NAMALWA (cell line): ENCODE measurements at regions not wholly inside any gene's neighbourhood (a gene's known extent, or its start where the extent isn't known, plus 50 kb on each side); places are given as distances from the start of the nearest gene placed in this dataset.

Source experiments
- DNase-seq: peaks from one replicate; pipeline ENCODE4 v3.0.0-alpha.2; 2015; ENCODE audit warnings: low spot score

GRCh38 chr13:44022196-44022595 lies 142.5 kb downstream of the LACC1 start:
- no peak for DNase-seq

GRCh38 chr13:44024167-44024845 lies 144.6 kb downstream of the LACC1 start:
- no peak for DNase-seq

- DNase-seq: no peak
Measured at GRCh38 chr13:44024846-44025195, 145.1 kb downstream of the LACC1 start.

- DNase-seq: no peak
Measured at GRCh38 chr13:44026194-44026593, 146.5 kb downstream of the LACC1 start.

- DNase-seq: no peak
Measured at GRCh38 chr13:44028734-44029133, 149.0 kb downstream of the LACC1 start.

GRCh38 chr13:44030615-44031014 lies 150.9 kb downstream of the LACC1 start:
- no peak for DNase-seq

- no peak for DNase-seq
Measured at GRCh38 chr13:44031555-44031954, 151.9 kb downstream of the LACC1 start.

- DNase-seq: no peak
Measured at GRCh38 chr13:44032802-44033201, 153.1 kb downstream of the LACC1 start.

- DNase-seq: no peak
Measured at GRCh38 chr13:44035400-44035799, 155.7 kb downstream of the LACC1 start.

GRCh38 chr13:44040070-44040817 lies 160.5 kb downstream of the LACC1 start:
- no peak for DNase-seq

- no peak for DNase-seq
Measured at GRCh38 chr13:44040818-44041100, 161.1 kb downstream of the LACC1 start.

- no peak for DNase-seq
Measured at GRCh38 chr13:44044547-44045179, 165.0 kb downstream of the LACC1 start.

- DNase-seq: no peak
Measured at GRCh38 chr13:44045180-44045562, 165.5 kb downstream of the LACC1 start.

GRCh38 chr13:44046428-44046827 lies 166.7 kb downstream of the LACC1 start:
- no peak for DNase-seq

GRCh38 chr13:44048326-44048725 lies 168.6 kb downstream of the LACC1 start:
- peak; percentile 18 for DNase-seq

GRCh38 chr13:44049081-44049945 lies 169.6 kb downstream of the LACC1 start:
- DNase-seq: no peak

- peak; percentile 58 for DNase-seq
Measured at GRCh38 chr13:44050450-44051063, 170.9 kb downstream of the LACC1 start.

GRCh38 chr13:44051405-44051804 lies 171.7 kb downstream of the LACC1 start:
- DNase-seq: no peak

- peak; percentile 7 for DNase-seq
Measured at GRCh38 chr13:44051918-44052675, 172.4 kb downstream of the LACC1 start.

GRCh38 chr13:44052780-44053184 lies 173.1 kb downstream of the LACC1 start:
- no peak for DNase-seq

GRCh38 chr13:44053208-44053607 lies 173.5 kb downstream of the LACC1 start:
- DNase-seq: no peak
